Mesendoderm (in vitro differentiated cells): ENCODE measurements at regions not wholly inside any gene's neighbourhood (a gene's known extent, or its start where the extent isn't known, plus 50 kb on each side); places are given as distances from the start of the nearest gene placed in this dataset.

ENCODE experiments used
- DNase-seq: peaks from one replicate; pipeline ENCODE4 v3.0.0; 2013
- H2AK5ac ChIP-seq: 2 replicates; pipeline ENCODE4 v1.6.1; 2013; ENCODE audit warnings: low read length, inconsistent platforms
- H2BK120ac ChIP-seq: 2 replicates; pipeline ENCODE4 v1.6.1; 2013; ENCODE audit warnings: low read depth, mild to moderate bottlenecking, low read length, moderate library complexity, mixed read lengths
- H2BK15ac ChIP-seq: replicated peaks from 2 replicates; pipeline ENCODE4 v1.6.1; 2013; ENCODE audit warnings: low read depth, mild to moderate bottlenecking, moderate library complexity
- H2BK5ac ChIP-seq: 2 replicates; pipeline ENCODE4 v1.6.1; 2013; ENCODE audit warnings: low read length, inconsistent platforms
- H3K18ac ChIP-seq: 2 replicates; pipeline ENCODE4 v1.6.1; 2013; ENCODE audit warnings: mild to moderate bottlenecking, low read length, mixed read lengths
- H3K23ac ChIP-seq: one replicate; pipeline ENCODE4 v1.6.1; 2013; ENCODE audit warnings: low read length
- H3K27ac ChIP-seq: 2 replicates; pipeline ENCODE4 v1.5.1; 2013; ENCODE audit warnings: low read depth, mild to moderate bottlenecking, inconsistent platforms, low read length, moderate library complexity
- H3K27me3 ChIP-seq: 2 replicates; pipeline ENCODE4 v1.6.1; 2013; ENCODE audit warnings: low read length, control low read depth, mild to moderate bottlenecking, inconsistent platforms; ENCODE audit not compliant: insufficient read depth, poor library complexity
- H3K36me3 ChIP-seq: 2 replicates; pipeline ENCODE4 v1.6.1; 2013; ENCODE audit warnings: low read length, inconsistent platforms; ENCODE audit not compliant: control insufficient read depth, insufficient read depth
- H3K4ac ChIP-seq: one replicate; pipeline ENCODE4 v1.6.1; 2013; ENCODE audit warnings: low read depth, mild to moderate bottlenecking, low read length, moderate library complexity
- H3K4me1 ChIP-seq: 2 replicates; pipeline ENCODE4 v1.6.1; 2013; ENCODE audit warnings: low read depth, low read length, inconsistent platforms; ENCODE audit not compliant: control insufficient read depth
- H3K4me2 ChIP-seq: 2 replicates; pipeline ENCODE4 v1.6.1; 2013; ENCODE audit warnings: low read length
- H3K4me3 ChIP-seq: 2 replicates; pipeline ENCODE4 v1.5.1; 2013; ENCODE audit warnings: mild to moderate bottlenecking, low read length
- H3K56ac ChIP-seq: one replicate; pipeline ENCODE4 v1.6.1; 2013; ENCODE audit warnings: low read length
- H3K79me1 ChIP-seq: 2 replicates; pipeline ENCODE4 v1.6.1; 2013; ENCODE audit warnings: low read length, inconsistent platforms
- H3K79me2 ChIP-seq: 2 replicates; pipeline ENCODE4 v1.6.1; 2013; ENCODE audit warnings: mild to moderate bottlenecking, low read length; ENCODE audit not compliant: control insufficient read depth, insufficient read depth
- H3K9ac ChIP-seq: 2 replicates; pipeline ENCODE4 v1.6.1; 2013; ENCODE audit warnings: low read length, inconsistent platforms
- H4K5ac ChIP-seq: one replicate; pipeline ENCODE4 v1.6.1; 2013; ENCODE audit warnings: low read length
- H4K8ac ChIP-seq: one replicate; pipeline ENCODE4 v1.6.1; 2013; ENCODE audit warnings: low read depth, mild to moderate bottlenecking, control low read depth, low read length, moderate library complexity
- WGBS: extraction: QIAGEN DNeasy Blood & Tissue Kit; methylation state at CpG from one replicate; pipeline ENCODE4 v1.1.7; 2013; ENCODE audit warnings: low lambda C conversion rate, missing lambda C conversion rate; ENCODE audit not compliant: insufficient coverage; ENCODE audit errors: extremely low coverage; 5-methylcytosine and 5-hydroxymethylcytosine counted together

- H3K27ac ChIP-seq: no peak overlapping the region
- H2BK5ac ChIP-seq: no peak overlapping the region
- H3K4ac ChIP-seq: no peak overlapping the region
- WGBS: no CpG with 5 or more reads among the region's 1 CpG
- no peaks in the 10 kb centered on the region for H3K27me3 ChIP-seq
- H2BK15ac ChIP-seq: no peak overlapping the region
- H3K79me1 ChIP-seq: no peaks in the 10 kb centered on the region
- no peak overlapping the region for H4K5ac ChIP-seq
- H3K4me3 ChIP-seq: no peak overlapping the region
- no peak overlapping the region for H3K56ac ChIP-seq
- DNase-seq: no peak
- no peak overlapping the region for H2AK5ac ChIP-seq
- no peak overlapping the region for H2BK120ac ChIP-seq
- H3K18ac ChIP-seq: no peak overlapping the region
- H3K36me3 ChIP-seq: no peaks in the 10 kb centered on the region
- H3K4me1 ChIP-seq: no peaks in the 10 kb centered on the region
- no peak overlapping the region for H3K23ac ChIP-seq
- H3K9ac ChIP-seq: no peak overlapping the region
- no peak overlapping the region for H3K4me2 ChIP-seq
- no peak overlapping the region for H4K8ac ChIP-seq
- no peaks in the 10 kb centered on the region for H3K79me2 ChIP-seq
Observed at GRCh38 chr4:177225605-177226004, 84.1 kb upstream of the NEIL3 start.

DNA sequence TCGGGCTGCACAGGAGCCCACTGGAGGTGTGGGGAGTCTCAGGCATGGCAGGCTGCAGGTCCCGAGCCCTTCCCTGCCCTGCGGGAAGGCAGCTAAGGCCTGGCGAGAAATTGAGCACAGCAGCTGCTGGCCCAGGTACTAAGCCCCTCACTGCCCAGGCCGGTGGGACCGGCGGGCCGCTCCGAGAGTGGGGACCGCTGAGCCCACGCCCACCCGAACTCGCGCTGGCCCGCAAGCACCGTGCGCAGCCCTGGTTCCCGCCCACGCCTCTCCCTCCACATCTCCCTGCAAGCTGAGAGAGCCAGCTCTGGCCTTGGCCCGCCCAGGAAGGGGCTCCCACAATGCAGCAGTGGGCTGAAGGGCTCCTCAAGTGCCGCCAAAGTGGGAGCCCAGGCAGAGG is 82.0 kb upstream of the NEIL3 start:
- Histone ChIP-seq H3K18ac (no peak overlapping the region), H4K5ac (no peak overlapping the region), H4K8ac (no peak overlapping the region), H3K4me1 (no peaks in the 10 kb centered on the region), H3K9ac (no peak overlapping the region), H3K79me2 (no peaks in the 10 kb centered on the region), H3K79me1 (no peaks in the 10 kb centered on the region), H3K36me3 (no peaks in the 10 kb centered on the region), H2AK5ac (no peak overlapping the region), H2BK5ac (no peak overlapping the region), H3K27me3 (no peaks in the 10 kb centered on the region), H3K27ac (no peak overlapping the region), H3K4ac (no peak overlapping the region), H3K56ac (no peak overlapping the region), H2BK120ac (no peak overlapping the region), H3K4me2 (no peak overlapping the region), H3K23ac (no peak overlapping the region), H3K4me3 (no peak overlapping the region), H2BK15ac (no peak overlapping the region)
- no peak for DNase-seq
- WGBS: no CpG with 5 or more reads among the region's 21 CpGs

DNA sequence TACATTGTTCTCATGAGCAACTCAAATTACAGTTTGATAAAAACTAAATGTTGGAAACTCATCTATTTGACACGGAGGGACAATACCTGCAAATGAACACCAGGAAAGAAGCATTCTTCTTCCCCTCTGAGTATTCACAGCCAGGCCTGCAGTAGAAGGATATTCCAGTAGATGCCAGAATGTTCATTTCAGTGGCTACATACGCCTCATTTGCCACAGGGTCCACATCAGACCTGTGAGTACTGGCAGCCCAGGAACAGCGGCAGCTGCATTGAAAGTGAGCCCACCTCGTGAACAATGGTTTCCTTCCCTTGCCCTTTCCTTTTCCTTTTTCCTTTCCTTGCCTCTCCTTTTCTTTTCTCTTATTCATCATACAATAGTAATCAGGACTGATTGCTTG is 81.1 kb upstream of the NEIL3 start:
- Histone ChIP-seq H4K5ac (no peak overlapping the region), H2AK5ac (no peak overlapping the region), H3K27me3 (no peaks in the 10 kb centered on the region), H3K4me2 (no peak overlapping the region), H3K4me3 (no peak overlapping the region), H4K8ac (no peak overlapping the region), H2BK5ac (no peak overlapping the region), H3K36me3 (no peaks in the 10 kb centered on the region), H3K23ac (no peak overlapping the region), H3K4me1 (no peaks in the 10 kb centered on the region), H3K79me1 (no peaks in the 10 kb centered on the region), H3K56ac (no peak overlapping the region), H3K18ac (no peak overlapping the region), H3K9ac (no peak overlapping the region), H3K79me2 (no peaks in the 10 kb centered on the region), H2BK120ac (no peak overlapping the region), H3K4ac (no peak overlapping the region), H3K27ac (no peak overlapping the region), H2BK15ac (no peak overlapping the region)
- WGBS: no CpG with 5 or more reads among the region's 4 CpGs
- DNase-seq: no peak

DNA sequence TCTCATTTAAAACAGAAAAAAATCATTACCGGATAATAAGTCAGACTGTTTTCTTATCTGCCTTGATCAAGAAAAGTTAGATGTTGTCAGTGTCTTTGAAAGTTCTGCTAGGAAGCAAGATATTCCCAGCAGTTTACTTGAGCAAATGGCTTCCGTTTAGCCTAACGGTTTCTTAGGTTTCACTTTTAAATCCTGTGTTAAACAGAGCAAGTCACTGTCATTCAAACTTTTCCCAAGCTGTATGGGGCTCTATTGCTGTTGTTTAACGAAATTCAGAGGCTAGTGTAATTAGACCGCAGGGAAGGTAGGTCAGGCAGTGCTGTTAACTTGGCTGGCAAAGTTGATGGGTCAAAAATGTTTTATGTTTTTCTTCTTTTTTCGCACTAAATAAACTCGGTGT is 80.3 kb upstream of the NEIL3 start:
- no peak for DNase-seq
- Histone ChIP-seq H3K56ac (no peak overlapping the region), H4K5ac (no peak overlapping the region), H2BK5ac (no peak overlapping the region), H3K36me3 (no peaks in the 10 kb centered on the region), H3K9ac (no peak overlapping the region), H3K27ac (no peak overlapping the region), H3K18ac (no peak overlapping the region), H3K79me1 (no peaks in the 10 kb centered on the region), H3K4ac (no peak overlapping the region), H2BK120ac (no peak overlapping the region), H3K4me3 (no peak overlapping the region), H3K4me1 (no peaks in the 10 kb centered on the region), H2AK5ac (no peak overlapping the region), H4K8ac (no peak overlapping the region), H3K79me2 (no peaks in the 10 kb centered on the region), H2BK15ac (no peak overlapping the region), H3K23ac (no peak overlapping the region), H3K4me2 (no peak overlapping the region), H3K27me3 (no peaks in the 10 kb centered on the region)
- WGBS: no CpG with 5 or more reads among the region's 7 CpGs

DNA sequence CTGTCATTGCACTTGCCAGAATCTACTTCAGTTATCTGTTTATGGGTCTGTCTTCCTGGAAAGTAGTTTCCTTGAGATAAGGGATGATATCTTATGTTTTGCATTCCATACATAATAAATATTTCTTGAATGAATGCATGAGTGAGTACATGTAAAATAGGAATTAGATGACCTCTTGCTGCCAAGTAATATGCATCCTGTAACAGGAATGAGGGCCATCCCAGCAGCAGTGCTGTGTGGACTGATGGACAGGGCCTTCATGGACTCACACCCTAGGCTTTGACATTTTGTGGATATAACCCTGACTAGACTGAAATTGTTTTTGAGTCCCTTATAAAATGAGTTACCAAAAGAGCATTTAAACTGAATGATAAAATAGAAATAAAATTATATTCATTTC is 77.2 kb upstream of the NEIL3 start:
- H3K27ac ChIP-seq: no peak overlapping the region
- no peak overlapping the region for H3K18ac ChIP-seq
- H2BK15ac ChIP-seq: no peak overlapping the region
- H3K4me2 ChIP-seq: no peak overlapping the region
- no peak for DNase-seq
- no peak overlapping the region for H2AK5ac ChIP-seq
- H3K4me3 ChIP-seq: no peak overlapping the region
- H3K79me2 ChIP-seq: no peaks in the 10 kb centered on the region
- no peak overlapping the region for H4K5ac ChIP-seq
- H4K8ac ChIP-seq: no peak overlapping the region
- H3K56ac ChIP-seq: no peak overlapping the region
- no peak overlapping the region for H3K23ac ChIP-seq
- H3K9ac ChIP-seq: no peak overlapping the region
- no peak overlapping the region for H2BK120ac ChIP-seq
- no peaks in the 10 kb centered on the region for H3K36me3 ChIP-seq
- no peak overlapping the region for H3K4ac ChIP-seq
- no peaks in the 10 kb centered on the region for H3K4me1 ChIP-seq
- H3K79me1 ChIP-seq: no peaks in the 10 kb centered on the region
- no peak overlapping the region for H2BK5ac ChIP-seq
- H3K27me3 ChIP-seq: no peaks in the 10 kb centered on the region

- no peak overlapping the region for H2BK5ac ChIP-seq
- H3K23ac ChIP-seq: no peak overlapping the region
- H3K79me2 ChIP-seq: no peaks in the 10 kb centered on the region
- no peak overlapping the region for H2BK15ac ChIP-seq
- no peak overlapping the region for H3K56ac ChIP-seq
- H3K27ac ChIP-seq: no peak overlapping the region
- H3K18ac ChIP-seq: no peak overlapping the region
- H2AK5ac ChIP-seq: no peak overlapping the region
- H3K27me3 ChIP-seq: no peaks in the 10 kb centered on the region
- H4K8ac ChIP-seq: no peak overlapping the region
- H3K79me1 ChIP-seq: no peaks in the 10 kb centered on the region
- H3K36me3 ChIP-seq: no peaks in the 10 kb centered on the region
- no peak for DNase-seq
- H3K4me2 ChIP-seq: no peak overlapping the region
- WGBS: no CpG with 5 or more reads among the region's 1 CpG
- H3K9ac ChIP-seq: no peak overlapping the region
- H3K4me3 ChIP-seq: no peak overlapping the region
- no peaks in the 10 kb centered on the region for H3K4me1 ChIP-seq
- H2BK120ac ChIP-seq: no peak overlapping the region
- no peak overlapping the region for H4K5ac ChIP-seq
- H3K4ac ChIP-seq: no peak overlapping the region
Observed at GRCh38 chr4:177235026-177235425, 74.6 kb upstream of the NEIL3 start.
